DND-41 (cell line): ENCODE measurements at regions not wholly inside any gene's neighbourhood (a gene's known extent, or its start where the extent isn't known, plus 50 kb on each side); places are given as distances from the start of the nearest gene placed in this dataset.

Experiments
- ATAC-seq: fragments of 200-7000 bp; cut with Tn5 transposase; 3 replicates; pipeline ENCODE4 v1.9.1; 2021; ENCODE audit warnings: low read depth; ENCODE audit not compliant: insufficient read depth
- DNase-seq: peaks from one replicate; pipeline ENCODE4 v3.0.0-alpha.2; 2020
- H2AFZ ChIP-seq: 2 replicates; pipeline ENCODE4 v1.6.0; 2012; ENCODE audit warnings: low read depth, low read length
- H3K27ac ChIP-seq: 2 replicates; pipeline ENCODE4 v1.5.1; 2012; ENCODE audit warnings: low read length, inconsistent platforms
- H3K27me3 ChIP-seq: fragments of 200-600 bp; sonication (generic); 2 replicates; pipeline ENCODE4 v1.6.0; 2012; ENCODE audit warnings: low read length, mild to moderate bottlenecking, inconsistent platforms; ENCODE audit not compliant: insufficient read depth, poor library complexity
- H3K36me3 ChIP-seq: 2 replicates; pipeline ENCODE4 v1.5.1; 2012; ENCODE audit warnings: low read length, inconsistent platforms; ENCODE audit not compliant: insufficient read depth
- H3K4me1 ChIP-seq: 2 replicates; pipeline ENCODE4 v1.5.1; 2012; ENCODE audit warnings: mild to moderate bottlenecking, low read length; ENCODE audit not compliant: insufficient read depth
- H3K4me2 ChIP-seq: 2 replicates; pipeline ENCODE4 v1.6.0; 2012; ENCODE audit warnings: mild to moderate bottlenecking, moderate library complexity, low read length, inconsistent platforms; ENCODE audit not compliant: insufficient read depth
- H3K4me3 ChIP-seq, 2 experiments: fragments of 200-600 bp in 1 of 2; shearing (Covaris generic) in 1 of 2; 2 replicates each; pipeline ENCODE4 v1.5.1; 2012 to 2016; ENCODE audit warnings: inconsistent platforms in 2 of 2, low read length in 2 of 2, mild to moderate bottlenecking in 2 of 2, low read depth in 1 of 2, moderate library complexity in 1 of 2
- H3K79me2 ChIP-seq: 2 replicates; pipeline ENCODE4 v1.6.0; 2012; ENCODE audit warnings: low read length, inconsistent platforms; ENCODE audit not compliant: insufficient read depth
- H3K9ac ChIP-seq: 2 replicates; pipeline ENCODE4 v1.6.0; 2012; ENCODE audit warnings: low read depth, mild to moderate bottlenecking, inconsistent platforms, low read length, moderate library complexity
- H3K9me3 ChIP-seq: 2 replicates; pipeline ENCODE4 v1.5.1; 2012; ENCODE audit warnings: low read length, moderate library complexity, mild to moderate bottlenecking, inconsistent platforms; ENCODE audit not compliant: insufficient read depth, severe bottlenecking
- H4K20me1 ChIP-seq: 2 replicates; pipeline ENCODE4 v1.6.0; 2012; ENCODE audit warnings: low read length; ENCODE audit not compliant: insufficient read depth
- CTCF ChIP-seq: IDR thresholded peaks from 2 replicates; pipeline ENCODE4 v1.5.1; 2012; ENCODE audit warnings: borderline replicate concordance, low read length, moderate library complexity, mild to moderate bottlenecking; ENCODE audit not compliant: poor library complexity, severe bottlenecking; ENCODE audit errors: extremely low read depth
- EZH2 ChIP-seq: IDR thresholded peaks from 3 replicates; pipeline ENCODE4 v1.6.1; 2012; ENCODE audit warnings: borderline replicate concordance, low read depth, mild to moderate bottlenecking, moderate library complexity, low read length, inconsistent platforms; ENCODE audit not compliant: severe bottlenecking

GRCh38 chr1:99384021-99384420 lies 119.7 kb downstream of the PLPPR4 start:
- no peak overlapping the region for H3K9ac ChIP-seq
- H3K79me2 ChIP-seq, result no peaks in the 10 kb centered on the region
- TF ChIP-seq EZH2 (no peak), CTCF (no peak)
- no peak for DNase-seq
- no peaks in the 10 kb centered on the region for H3K4me1 ChIP-seq
- no peak for ATAC-seq
- no peak overlapping the region for H3K4me3 ChIP-seq
- no peaks in the 10 kb centered on the region for H4K20me1 ChIP-seq
- H3K27me3 ChIP-seq, result no peaks in the 10 kb centered on the region
- no peaks in the 10 kb centered on the region for H3K36me3 ChIP-seq
- no peaks in the 10 kb centered on the region for H3K9me3 ChIP-seq
- no peak overlapping the region for H3K27ac ChIP-seq
- H3K4me2 ChIP-seq, result no peak overlapping the region
- H2AFZ ChIP-seq, result no peak overlapping the region

- Histone ChIP-seq H3K27ac (no peak overlapping the region), H3K79me2 (no peaks in the 10 kb centered on the region), H3K9ac (no peak overlapping the region), H3K36me3 (no peaks in the 10 kb centered on the region), H3K4me2 (no peak overlapping the region), H2AFZ (no peak overlapping the region), H3K4me1 (no peaks in the 10 kb centered on the region), H3K4me3 (no peak overlapping the region), H4K20me1 (no peaks in the 10 kb centered on the region), H3K27me3 (no peaks in the 10 kb centered on the region), H3K9me3 (no peaks in the 10 kb centered on the region)
- ATAC-seq (no peak), DNase-seq (no peak)
- no peak for TF ChIP-seq CTCF
- TF ChIP-seq EZH2, result no peak
Measured at GRCh38 chr1:99385852-99386251, 121.6 kb downstream of the PLPPR4 start.

- Histone ChIP-seq H3K27ac (no peak overlapping the region), H3K4me2 (no peak overlapping the region), H2AFZ (no peak overlapping the region), H4K20me1 (no peaks in the 10 kb centered on the region), H3K36me3 (no peaks in the 10 kb centered on the region), H3K4me3 (no peak overlapping the region), H3K27me3 (no peaks in the 10 kb centered on the region), H3K4me1 (no peaks in the 10 kb centered on the region), H3K9ac (no peak overlapping the region), H3K79me2 (no peaks in the 10 kb centered on the region), H3K9me3 (no peaks in the 10 kb centered on the region)
- TF ChIP-seq CTCF, result no peak
- TF ChIP-seq EZH2, result no peak
- DNase-seq, result no peak
- no peak for ATAC-seq
Measured at GRCh38 chr1:99396389-99396788, 132.1 kb downstream of the PLPPR4 start.

- no peaks in the 10 kb centered on the region for H4K20me1 ChIP-seq
- H3K4me3 ChIP-seq, result no peak overlapping the region
- ATAC-seq, result no peak
- no peaks in the 10 kb centered on the region for H3K4me1 ChIP-seq
- H3K9ac ChIP-seq, result no peak overlapping the region
- no peaks in the 10 kb centered on the region for H3K79me2 ChIP-seq
- H3K27ac ChIP-seq, result no peak overlapping the region
- H2AFZ ChIP-seq, result no peak overlapping the region
- TF ChIP-seq EZH2, result no peak
- TF ChIP-seq CTCF, result no peak
- no peak for DNase-seq
- H3K27me3 ChIP-seq, result no peaks in the 10 kb centered on the region
- no peaks in the 10 kb centered on the region for H3K36me3 ChIP-seq
- no peaks in the 10 kb centered on the region for H3K9me3 ChIP-seq
- H3K4me2 ChIP-seq, result no peak overlapping the region
Measured at GRCh38 chr1:99397029-99397428, 132.7 kb downstream of the PLPPR4 start.
